H4 (cell line): ENCODE measurements at regions not wholly inside any gene's neighbourhood (a gene's known extent, or its start where the extent isn't known, plus 50 kb on each side); places are given as distances from the start of the nearest gene placed in this dataset.

Experiments
- DNase-seq: peaks from one replicate; pipeline ENCODE4 v3.0.0-alpha.2; 2015; ENCODE audit warnings: low spot score

- DNase-seq, result no peak
Observed at GRCh38 chr22:27173530-27173929, 516.1 kb downstream of the MIAT start.

GRCh38 chr22:27175021-27175838 is 517.8 kb downstream of the MIAT start:
- no peak for DNase-seq

- DNase-seq, result no peak
Observed at GRCh38 chr22:27175974-27176373, 518.6 kb downstream of the MIAT start.

GRCh38 chr22:27179161-27179560 is 521.8 kb downstream of the MIAT start:
- no peak for DNase-seq

- no peak for DNase-seq
Observed at GRCh38 chr22:27181537-27181936, 524.1 kb downstream of the MIAT start.

- DNase-seq, result no peak
Observed at GRCh38 chr22:27183474-27183873, 526.1 kb downstream of the MIAT start.

- no peak for DNase-seq
Observed at GRCh38 chr22:27185099-27185709, 527.8 kb downstream of the MIAT start.

GRCh38 chr22:27185760-27186302 is 528.4 kb downstream of the MIAT start:
- no peak for DNase-seq

- no peak for DNase-seq
Observed at GRCh38 chr22:27186643-27187042, 529.3 kb downstream of the MIAT start.

GRCh38 chr22:27192135-27192829 is 534.9 kb downstream of the MIAT start:
- DNase-seq, result no peak

- no peak for DNase-seq
Observed at GRCh38 chr22:27193215-27193614, 535.8 kb downstream of the MIAT start.

GRCh38 chr22:27193636-27194035 is 536.2 kb downstream of the MIAT start:
- no peak for DNase-seq

GRCh38 chr22:27194096-27194748 is 536.8 kb downstream of the MIAT start:
- DNase-seq, result no peak

GRCh38 chr22:27195094-27195493 is 537.7 kb downstream of the MIAT start:
- no peak for DNase-seq

GRCh38 chr22:27195494-27195893 is 538.1 kb downstream of the MIAT start:
- no peak for DNase-seq

GRCh38 chr22:27196606-27197005 is 539.2 kb downstream of the MIAT start:
- no peak for DNase-seq

GRCh38 chr22:27197052-27197451 is 539.7 kb downstream of the MIAT start:
- DNase-seq, result no peak

- no peak for DNase-seq
Observed at GRCh38 chr22:27197618-27198017, 540.2 kb downstream of the MIAT start.

- DNase-seq, result no peak
Observed at GRCh38 chr22:27198518-27199035, 541.2 kb downstream of the MIAT start.

GRCh38 chr22:27199354-27199753 is 542.0 kb downstream of the MIAT start:
- no peak for DNase-seq

GRCh38 chr22:27201276-27201675 is 543.9 kb downstream of the MIAT start:
- no peak for DNase-seq

GRCh38 chr22:27201741-27202140 is 544.4 kb downstream of the MIAT start:
- DNase-seq, result no peak
